Thoracic aorta (tissue), 2 donors: ENCODE measurements at regions not wholly inside any gene's neighbourhood (a gene's known extent, or its start where the extent isn't known, plus 50 kb on each side); places are given as distances from the start of the nearest gene placed in this dataset.

Experiments
- ATAC-seq: fragments of 150-250 bp; one replicate; pipeline ENCODE4 v1.8.0; 2017; ENCODE audit warnings: low read depth; ENCODE audit not compliant: insufficient number of reproducible peaks, low FRiP score
- DNase-seq: peaks from one replicate; pipeline ENCODE4 v3.0.0-alpha.2; 2020; ENCODE audit warnings: low spot score
- H3K27ac ChIP-seq, 2 donors: fragments of 200-600 bp; sonication (generic); 1 replicate in 1 of 2; 2 replicates in 1 of 2; pipeline ENCODE4 v1.5.1; 2016; ENCODE audit warnings: mild to moderate bottlenecking in 2 of 2, moderate library complexity in 2 of 2
- H3K27me3 ChIP-seq: fragments of 200-600 bp; sonication (generic); replicated peaks from 2 replicates; pipeline ENCODE4 v1.6.0; 2016; ENCODE audit warnings: mild to moderate bottlenecking; ENCODE audit not compliant: insufficient read depth
- H3K36me3 ChIP-seq: fragments of 200-600 bp; sonication (generic); one replicate; pipeline ENCODE4 v1.5.1; 2016
- H3K4me1 ChIP-seq, 2 donors: fragments of 200-600 bp; sonication (generic); 1 replicate in 1 of 2; 2 replicates in 1 of 2; pipeline versions ENCODE4 v1.5.1 to v1.6.0; 2016; ENCODE audit warnings: low read depth in 2 of 2, mild to moderate bottlenecking in 1 of 2; ENCODE audit not compliant: control insufficient read depth in 1 of 2
- H3K4me3 ChIP-seq: fragments of 200-600 bp; sonication (generic); 2 replicates; pipeline ENCODE4 v1.5.1; 2016; ENCODE audit warnings: mild to moderate bottlenecking
- H3K9me3 ChIP-seq: fragments of 200-600 bp; sonication (generic); 2 replicates; pipeline ENCODE4 v1.5.1; 2016
- TF ChIP-seq, protein P1 (sequence below): fragments of 200-600 bp; sonication (generic); IDR thresholded peaks from one replicate; pipeline ENCODE4 v1.5.1; 2019; ENCODE audit warnings: antibody characterized with exemption

DNA sequence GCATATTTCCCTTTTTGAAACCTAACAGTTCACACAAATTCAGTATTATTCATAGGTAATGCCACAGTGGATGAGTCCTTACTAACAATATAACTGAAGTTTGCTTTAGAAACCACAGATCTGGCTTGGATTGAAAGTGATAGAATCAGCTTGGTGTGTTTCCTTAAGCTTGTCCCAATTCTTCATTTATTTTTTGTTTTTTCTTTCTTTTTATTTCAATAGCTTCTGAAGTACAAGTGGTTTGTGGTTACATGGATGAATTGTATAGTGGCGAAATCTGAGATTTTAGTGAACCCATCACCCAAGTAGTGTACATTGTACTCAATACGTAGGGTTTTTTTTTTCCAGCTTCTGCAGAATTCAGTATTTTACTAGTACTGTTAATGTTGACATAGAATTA is 518.2 kb upstream of the SEMA3D start:
- Histone ChIP-seq H3K27me3 (no peaks in the 10 kb centered on the region), H3K4me3 (no peak overlapping the region), H3K36me3 (no peaks in the 10 kb centered on the region), H3K4me1 (no peaks in the 10 kb centered on the region), H3K27ac (no peak overlapping the region), H3K9me3 (no peaks in the 10 kb centered on the region)
- no peak for DNase-seq
- TF ChIP-seq, protein P1, sequence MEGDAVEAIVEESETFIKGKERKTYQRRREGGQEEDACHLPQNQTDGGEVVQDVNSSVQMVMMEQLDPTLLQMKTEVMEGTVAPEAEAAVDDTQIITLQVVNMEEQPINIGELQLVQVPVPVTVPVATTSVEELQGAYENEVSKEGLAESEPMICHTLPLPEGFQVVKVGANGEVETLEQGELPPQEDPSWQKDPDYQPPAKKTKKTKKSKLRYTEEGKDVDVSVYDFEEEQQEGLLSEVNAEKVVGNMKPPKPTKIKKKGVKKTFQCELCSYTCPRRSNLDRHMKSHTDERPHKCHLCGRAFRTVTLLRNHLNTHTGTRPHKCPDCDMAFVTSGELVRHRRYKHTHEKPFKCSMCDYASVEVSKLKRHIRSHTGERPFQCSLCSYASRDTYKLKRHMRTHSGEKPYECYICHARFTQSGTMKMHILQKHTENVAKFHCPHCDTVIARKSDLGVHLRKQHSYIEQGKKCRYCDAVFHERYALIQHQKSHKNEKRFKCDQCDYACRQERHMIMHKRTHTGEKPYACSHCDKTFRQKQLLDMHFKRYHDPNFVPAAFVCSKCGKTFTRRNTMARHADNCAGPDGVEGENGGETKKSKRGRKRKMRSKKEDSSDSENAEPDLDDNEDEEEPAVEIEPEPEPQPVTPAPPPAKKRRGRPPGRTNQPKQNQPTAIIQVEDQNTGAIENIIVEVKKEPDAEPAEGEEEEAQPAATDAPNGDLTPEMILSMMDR = no peak
- no peak for ATAC-seq

DNA sequence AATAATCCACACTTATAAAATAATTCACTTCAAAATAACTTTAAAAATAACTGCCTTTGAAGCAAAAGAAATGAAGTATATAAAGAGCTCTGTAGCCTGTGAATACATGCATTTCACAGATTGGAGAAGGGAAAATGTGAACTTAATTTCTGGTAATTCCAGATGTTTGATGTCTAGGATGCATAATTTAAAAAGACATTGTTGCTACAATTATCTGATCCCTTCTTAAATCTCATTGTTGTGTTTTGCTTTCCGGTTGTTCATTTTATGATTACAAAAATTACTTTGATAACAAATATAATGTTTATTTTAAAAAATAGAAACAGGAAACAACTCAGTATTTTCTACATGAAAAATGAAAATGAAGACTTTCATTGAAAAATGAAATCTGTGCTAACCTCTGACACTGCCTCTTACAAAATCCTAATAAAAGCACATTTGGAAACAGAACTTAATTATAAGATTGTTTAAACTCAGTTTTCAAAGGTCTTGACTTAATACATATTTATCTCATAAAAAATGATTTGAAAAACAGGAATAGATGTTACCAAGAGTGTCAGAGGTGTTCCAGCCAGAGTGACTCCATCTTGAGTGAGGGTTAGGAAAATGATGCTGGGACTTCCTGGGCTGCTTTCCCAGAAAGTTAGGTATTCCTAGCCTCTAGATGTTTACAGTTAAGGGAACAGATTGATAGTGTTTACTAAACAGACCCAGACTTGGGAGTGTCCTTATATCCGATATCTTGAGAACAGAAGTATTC is 516.6 kb upstream of the SEMA3D start:
- ATAC-seq = no peak
- H3K4me3 ChIP-seq = no peak overlapping the region
- H3K9me3 ChIP-seq = no peaks in the 10 kb centered on the region
- TF ChIP-seq, protein P1 = no peak
- no peaks in the 10 kb centered on the region for H3K36me3 ChIP-seq
- no peaks in the 10 kb centered on the region for H3K4me1 ChIP-seq
- DNase-seq = no peak
- no peak overlapping the region for H3K27ac ChIP-seq
- no peaks in the 10 kb centered on the region for H3K27me3 ChIP-seq

DNA sequence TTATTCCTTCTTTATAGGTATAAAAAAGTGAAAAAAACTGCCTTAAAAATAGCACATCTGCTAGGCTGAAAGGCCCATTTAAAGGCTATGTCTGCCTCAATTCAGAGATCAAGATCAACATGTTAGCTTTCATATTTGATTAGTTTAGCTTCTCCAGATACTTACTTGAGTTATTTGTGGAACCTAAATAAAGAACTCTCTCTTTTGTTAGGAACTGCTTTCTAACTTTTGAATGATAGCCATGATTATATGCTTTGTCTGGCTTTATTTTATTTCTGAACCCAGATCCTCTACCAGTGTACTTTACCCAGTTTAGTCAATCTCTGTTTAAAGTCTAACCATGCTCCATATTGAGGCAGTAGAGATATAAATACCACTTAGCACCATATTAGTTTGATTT is 515.5 kb upstream of the SEMA3D start:
- no peaks in the 10 kb centered on the region for H3K36me3 ChIP-seq
- no peaks in the 10 kb centered on the region for H3K9me3 ChIP-seq
- no peak overlapping the region for H3K4me3 ChIP-seq
- no peak overlapping the region for H3K27ac ChIP-seq
- no peaks in the 10 kb centered on the region for H3K4me1 ChIP-seq
- DNase-seq = no peak
- no peaks in the 10 kb centered on the region for H3K27me3 ChIP-seq
- ATAC-seq = no peak
- TF ChIP-seq, protein P1 = no peak

DNA sequence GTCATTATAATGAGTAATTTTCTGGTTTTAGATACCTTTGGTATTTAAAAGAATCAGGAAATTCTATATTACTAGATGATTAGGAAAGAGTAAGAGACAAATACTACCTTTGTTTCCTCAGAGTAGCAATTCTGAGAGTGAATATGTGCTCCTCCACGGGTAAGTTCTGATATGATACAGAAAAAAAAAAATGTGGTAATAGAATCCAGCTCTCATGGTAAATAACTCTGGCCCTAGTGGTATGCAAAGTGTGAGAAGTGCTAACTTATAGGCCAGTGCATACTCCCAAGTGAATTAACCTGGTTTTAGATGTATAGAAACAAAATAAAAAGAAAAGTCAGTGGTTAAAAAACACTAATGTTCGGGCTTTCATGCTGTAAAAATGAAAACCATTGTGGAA is 512.6 kb upstream of the SEMA3D start:
- Histone ChIP-seq H3K36me3 (no peaks in the 10 kb centered on the region), H3K4me3 (no peak overlapping the region), H3K27me3 (no peaks in the 10 kb centered on the region), H3K27ac (no peak overlapping the region), H3K4me1 (no peaks in the 10 kb centered on the region), H3K9me3 (no peaks in the 10 kb centered on the region)
- ATAC-seq = no peak
- no peak for DNase-seq
- TF ChIP-seq, protein P1 = no peak

DNA sequence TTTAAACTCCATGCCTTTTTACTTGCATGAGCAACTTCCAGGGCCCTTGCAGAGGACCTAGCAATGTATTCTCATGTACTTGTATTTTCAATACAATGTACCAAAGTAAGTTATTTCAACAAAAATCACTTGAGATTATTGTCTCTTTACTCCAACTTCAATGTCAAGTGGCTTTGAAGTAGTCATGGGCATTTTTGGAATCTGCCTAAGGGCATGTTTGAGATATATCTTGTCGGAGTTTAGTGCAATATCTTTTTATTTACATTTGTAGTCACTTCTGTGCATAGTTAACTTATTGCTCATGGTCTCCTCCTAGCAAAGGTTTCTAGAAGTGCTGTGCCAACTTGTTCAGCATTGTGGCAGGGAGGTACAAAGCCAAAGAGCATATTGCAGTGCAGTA is 508.7 kb upstream of the SEMA3D start:
- ATAC-seq (no peak), DNase-seq (no peak)
- H3K4me3 ChIP-seq = no peak overlapping the region
- TF ChIP-seq, protein P1 = no peak
- H3K4me1 ChIP-seq = no peaks in the 10 kb centered on the region
- no peak overlapping the region for H3K27ac ChIP-seq
- no peaks in the 10 kb centered on the region for H3K27me3 ChIP-seq
- no peaks in the 10 kb centered on the region for H3K9me3 ChIP-seq
- no peaks in the 10 kb centered on the region for H3K36me3 ChIP-seq
